ENCODE measurements at regions not wholly inside any gene's neighbourhood (a gene's known extent, or its start where the extent isn't known, plus 50 kb on each side); places are given as distances from the start of the nearest gene placed in this dataset.
A peak's percentile ranks its signal among the peaks of the same experiment; 100 is the strongest.

DNA sequence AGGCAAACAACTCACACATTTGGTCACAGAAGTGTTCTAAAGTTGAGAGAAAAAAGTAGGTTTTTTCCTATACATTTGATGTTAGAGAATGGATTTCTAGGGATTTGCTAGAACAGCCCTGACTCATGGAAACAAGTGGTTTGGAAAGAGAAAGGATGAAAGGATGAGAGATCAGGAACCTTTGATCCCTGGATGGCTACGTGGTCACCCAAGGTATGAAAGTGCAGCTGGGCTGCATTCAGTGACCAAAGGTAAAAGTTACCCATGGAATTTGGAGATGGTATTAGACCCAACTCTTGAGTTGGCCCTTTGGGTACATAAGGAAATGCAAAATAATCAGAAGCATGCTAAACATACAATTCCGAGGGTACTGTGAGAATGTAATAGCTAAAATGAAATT lies 61.3 kb upstream of the SPIN1 start:
- DNase-seq: no peak

DNA sequence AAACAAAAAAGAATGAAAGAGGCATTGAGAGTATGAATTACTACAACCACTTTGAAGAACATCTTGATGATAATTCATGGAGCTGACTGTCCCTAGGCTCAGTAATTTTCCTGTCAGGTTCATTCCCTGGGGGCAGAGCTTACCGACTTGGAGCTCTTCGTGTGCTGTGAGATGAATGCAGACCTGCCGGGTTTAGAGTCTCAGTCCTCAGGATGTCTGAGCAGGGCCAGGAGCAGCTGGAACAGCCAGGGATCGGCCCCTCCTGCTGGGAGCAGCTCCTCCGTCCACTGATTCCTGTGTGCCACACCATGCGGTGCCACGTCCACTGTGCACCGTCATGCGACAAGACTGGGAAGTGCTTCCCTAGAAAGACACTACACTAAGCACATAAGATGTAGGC lies 62.2 kb upstream of the SPIN1 start:
- peak; percentile 15 for DNase-seq

DNA sequence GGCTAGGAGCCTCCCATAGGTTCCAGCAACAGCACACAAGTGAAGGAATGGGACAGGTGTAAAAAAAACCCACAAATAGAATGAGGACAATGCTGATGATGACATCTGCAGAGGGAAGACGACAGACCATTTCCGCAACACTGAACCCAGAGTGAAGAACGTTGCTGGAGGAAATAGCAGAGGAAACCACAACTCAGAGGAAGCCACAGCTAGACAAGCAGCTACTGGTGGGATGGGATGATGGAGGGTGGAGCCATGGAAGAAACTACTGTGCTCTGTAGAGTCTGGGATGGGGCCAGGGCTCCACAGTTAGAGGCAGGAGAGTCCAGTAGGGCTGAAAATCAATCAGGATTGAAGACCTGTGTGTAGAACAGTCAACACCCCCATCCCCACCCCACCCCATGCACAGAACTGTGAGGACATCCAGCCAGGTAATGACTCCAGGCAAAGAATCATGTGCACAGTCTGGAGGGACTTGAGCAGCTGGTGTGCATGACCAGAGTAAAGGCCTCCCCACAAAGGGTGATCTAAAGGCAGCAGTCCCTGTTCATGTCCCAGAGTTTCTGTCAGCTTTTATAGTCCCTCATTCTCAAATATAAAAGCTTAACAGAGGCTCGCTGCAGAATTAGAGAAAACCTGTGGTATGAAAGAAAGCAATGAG lies 65.2 kb upstream of the SPIN1 start:
- no peak for DNase-seq

DNA sequence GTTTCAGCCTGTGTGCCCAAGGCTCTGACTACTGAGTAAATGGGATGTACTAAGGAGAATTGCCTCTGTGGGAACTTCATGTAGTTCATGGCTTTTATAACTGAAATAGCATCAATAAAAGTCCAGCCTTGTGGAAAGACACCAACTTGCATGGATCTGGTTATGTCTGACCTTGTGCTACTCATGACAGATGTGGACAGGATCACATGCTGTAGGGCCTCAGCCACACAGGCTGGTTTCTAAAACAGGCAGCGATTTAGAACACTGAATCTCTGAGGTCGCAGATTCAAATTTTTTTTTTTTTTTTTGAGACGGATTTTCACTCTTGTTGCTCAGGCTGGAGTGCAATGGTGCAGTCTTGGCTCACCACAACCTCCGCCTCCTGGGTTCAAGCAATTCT lies 66.5 kb upstream of the SPIN1 start:
- no peak for DNase-seq

DNA sequence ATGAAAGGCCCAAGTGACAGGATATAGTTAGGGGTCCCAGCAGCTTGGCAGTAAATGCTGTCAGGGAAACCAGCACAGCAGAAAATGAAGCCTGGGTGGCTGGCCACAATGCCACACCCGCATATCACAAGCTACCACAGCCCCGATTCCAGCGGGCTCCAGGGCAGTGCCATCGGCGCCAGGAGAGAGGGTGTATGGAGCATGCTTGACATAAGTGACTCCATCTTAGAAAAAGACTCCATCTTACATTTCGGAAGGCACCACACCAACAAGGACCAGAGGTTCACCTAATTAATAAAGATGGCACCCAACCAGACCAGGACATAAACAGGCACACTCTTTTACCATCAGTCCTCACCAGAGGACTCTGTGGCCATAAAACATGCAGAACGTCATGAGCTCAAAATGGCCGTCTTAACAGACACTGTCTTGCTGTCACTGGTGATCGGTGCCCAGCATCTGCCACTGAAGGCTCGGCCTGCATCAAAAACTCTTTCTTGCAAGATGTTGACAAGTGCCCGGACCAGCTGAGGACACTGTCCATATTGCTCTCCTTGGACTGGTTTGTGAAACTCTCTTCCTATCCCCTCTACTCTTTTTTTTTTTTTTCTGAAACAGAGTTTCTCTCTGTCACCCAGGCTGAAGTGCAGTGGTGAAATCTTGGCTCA lies 67.4 kb upstream of the SPIN1 start:
- no peak for DNase-seq

DNA sequence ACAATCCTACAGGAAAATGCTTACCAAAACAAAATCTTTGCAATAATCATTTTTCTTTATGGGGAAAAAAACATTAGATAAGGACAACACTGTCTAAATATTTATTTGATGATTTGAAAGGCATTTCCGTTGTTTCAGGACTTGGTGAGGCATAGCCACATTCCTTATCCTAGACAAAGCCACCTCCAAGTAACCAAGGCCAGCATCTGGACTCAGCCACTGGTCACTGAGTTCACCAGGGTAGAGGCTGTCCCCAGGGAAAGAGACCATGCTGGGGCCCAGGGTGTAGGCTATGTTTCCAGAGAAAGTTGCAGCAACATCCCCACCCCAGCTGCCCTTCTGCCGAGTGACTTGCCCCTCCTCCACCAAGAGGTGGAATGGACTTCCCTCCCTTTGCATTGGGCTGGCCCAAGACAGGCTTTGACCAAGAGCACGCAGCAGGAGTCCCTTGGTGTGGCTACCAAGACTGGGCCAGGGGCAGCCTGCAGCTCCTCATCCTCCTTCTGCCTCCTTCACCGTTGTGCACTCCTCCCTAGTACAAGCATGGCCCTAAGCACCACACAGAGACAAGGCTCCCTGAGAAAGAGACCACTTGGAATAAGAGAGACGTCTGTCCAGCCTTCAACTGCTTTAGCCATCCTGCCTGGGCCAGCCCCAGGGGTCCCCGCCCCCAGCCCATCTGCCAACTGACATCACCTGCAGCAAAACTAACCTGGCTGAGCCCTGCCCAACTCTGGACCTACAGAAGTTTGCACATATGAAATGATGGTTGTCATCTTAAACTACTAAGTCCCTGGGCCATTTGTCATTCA lies 68.1 kb upstream of the SPIN1 start:
- no peak for DNase-seq

DNA sequence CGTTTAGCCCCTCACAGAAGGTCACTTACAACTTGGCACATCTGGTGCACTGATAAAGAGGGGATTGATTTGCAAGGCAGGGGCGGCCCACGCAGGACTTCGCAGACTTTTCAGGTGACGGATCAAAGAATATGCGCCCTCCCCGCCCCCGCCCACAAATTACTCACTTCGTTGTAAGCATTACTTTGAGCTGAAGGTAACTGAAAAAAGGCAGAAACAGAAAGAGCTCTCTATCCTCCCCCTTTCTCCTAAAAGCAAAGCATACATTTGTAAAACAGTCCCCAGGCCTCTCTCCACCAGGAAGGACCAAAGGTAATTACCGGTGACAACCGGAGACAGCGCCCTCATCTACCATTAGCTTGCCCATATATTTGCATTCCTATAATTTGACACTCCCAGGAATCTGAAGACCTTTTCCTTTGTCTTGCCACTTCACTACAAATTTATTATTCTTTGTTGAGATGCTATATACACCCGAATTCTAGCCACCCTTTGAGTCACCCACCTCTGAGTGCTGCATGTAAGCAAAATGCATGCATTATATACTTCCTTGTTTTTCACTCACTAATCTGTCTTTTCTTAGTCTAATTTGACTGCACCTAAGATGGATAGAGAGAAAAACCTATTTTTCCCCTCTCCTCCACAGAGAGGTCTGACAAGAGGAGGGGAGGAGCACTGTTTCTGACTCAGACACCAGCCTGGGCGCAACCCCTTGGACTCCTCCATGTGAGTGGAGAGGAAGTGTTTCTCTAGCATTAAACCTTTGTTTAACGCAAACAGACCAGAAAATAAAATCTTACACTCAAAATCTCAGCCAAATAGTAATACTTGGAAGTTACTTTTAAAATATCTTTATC lies 74.7 kb upstream of the SPIN1 start:
- DNase-seq: peak; percentile 6

DNA sequence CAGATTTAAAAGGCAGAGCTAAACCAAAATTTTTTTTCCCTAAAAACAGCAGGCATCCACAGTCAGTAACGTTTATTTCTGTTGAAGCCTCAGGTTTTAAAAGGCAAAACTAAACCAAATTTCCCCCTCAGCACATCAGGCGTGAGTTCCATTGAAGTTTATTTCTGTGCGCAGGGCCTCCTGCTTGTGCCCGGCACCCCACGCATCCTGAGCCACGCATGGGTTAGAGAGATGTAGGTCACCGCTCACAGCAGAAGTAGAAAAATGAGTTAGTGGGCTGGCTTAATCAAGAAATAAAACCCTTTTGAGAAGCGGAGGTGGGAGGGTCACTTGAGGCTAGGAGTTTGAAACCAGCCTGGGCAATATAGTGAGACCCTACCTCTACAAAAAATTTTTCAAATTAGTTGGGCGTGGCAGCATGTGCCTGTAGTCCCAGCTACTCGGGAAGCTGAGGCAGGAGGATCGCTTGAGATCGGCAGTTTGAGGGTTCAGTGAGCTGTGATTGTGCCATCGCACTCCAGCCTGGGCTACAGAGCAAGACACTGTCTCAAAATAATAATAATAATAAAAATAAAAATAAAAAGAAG lies 75.6 kb upstream of the SPIN1 start:
- no peak for DNase-seq

DNA sequence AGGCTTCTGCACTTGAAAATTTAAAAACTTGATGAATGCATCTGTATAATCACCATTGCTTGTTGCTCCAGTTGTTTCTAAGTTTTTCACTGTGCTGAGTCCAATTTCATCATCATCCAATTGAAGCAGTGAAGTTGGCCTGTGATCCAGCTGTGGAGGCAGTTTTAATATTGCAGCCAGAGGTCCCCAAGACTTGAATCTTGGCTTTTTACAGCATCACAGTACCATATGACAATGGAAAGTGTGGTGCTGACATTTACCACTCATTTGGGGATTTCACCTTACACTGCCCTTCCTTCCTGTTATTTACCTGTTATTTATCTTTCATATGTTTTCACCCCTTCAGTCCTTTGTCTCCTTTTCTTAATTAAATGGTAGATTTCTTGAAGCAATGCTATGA lies 76.2 kb upstream of the SPIN1 start:
- no peak for DNase-seq

DNA sequence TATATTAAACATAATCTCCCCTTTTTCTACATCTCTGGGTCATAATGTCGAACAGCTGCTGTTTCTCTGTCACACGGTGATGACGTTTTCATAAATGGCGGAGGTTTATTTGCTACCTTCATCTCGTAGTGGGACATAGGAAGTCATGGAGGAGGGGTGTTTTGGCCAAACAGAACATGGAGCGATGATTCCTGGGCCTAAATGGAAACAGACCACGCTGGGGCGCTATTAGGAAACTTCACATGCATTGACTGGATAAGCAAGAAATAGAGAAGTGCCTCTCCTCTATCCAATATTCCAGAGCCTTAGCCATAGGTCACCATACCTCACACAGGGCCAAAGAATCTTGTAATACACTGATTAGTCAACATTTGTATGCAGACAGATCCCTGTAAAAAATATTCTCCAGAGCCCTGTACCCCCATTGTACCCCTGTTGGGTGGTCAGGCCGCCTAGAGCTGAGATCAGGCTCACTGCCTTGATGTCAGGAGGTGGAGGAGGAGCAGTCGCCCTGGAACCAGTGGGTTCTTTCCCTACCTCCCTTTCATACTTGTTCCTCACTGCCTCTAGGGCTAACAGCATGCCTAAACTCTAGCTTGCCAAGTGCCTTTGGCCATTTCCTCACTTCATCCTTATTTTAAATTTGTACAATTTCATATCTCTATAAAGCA lies 77.8 kb upstream of the SPIN1 start:
- DNase-seq: peak; percentile 8

DNA sequence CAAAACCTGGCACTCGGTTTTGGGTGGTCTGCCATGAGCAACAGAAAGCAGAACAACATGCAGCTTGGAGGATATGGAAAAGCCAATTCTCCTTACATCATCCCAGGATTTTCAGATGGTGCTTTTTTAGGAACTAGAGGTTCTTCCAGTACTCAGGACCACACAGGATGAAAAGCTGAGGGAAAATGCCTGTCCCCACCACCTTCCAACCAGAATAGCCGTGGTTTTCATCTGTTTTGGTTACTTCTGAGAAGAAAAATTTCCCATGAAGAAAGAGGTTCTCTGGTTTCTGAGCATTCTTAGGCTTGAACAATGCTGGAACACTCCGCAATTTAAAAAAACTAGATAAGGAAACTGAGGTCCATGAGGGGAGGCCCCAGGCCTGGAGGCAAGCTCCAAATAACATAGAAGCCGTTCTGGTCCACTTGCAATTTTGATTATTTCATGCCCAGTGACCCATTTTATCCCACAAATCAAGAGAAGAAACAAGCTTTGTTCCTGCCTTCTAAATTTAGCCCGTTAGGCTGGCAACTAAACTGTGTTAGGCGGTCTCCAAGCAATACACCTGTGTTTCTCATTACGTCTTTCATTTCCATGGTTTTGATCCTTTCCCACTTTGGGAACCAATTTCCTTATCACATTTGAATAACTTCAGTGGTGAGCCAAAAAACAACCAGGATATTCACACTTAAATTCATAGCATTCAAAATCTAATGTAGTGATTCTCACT lies 79.2 kb upstream of the SPIN1 start:
- DNase-seq: no peak

DNA sequence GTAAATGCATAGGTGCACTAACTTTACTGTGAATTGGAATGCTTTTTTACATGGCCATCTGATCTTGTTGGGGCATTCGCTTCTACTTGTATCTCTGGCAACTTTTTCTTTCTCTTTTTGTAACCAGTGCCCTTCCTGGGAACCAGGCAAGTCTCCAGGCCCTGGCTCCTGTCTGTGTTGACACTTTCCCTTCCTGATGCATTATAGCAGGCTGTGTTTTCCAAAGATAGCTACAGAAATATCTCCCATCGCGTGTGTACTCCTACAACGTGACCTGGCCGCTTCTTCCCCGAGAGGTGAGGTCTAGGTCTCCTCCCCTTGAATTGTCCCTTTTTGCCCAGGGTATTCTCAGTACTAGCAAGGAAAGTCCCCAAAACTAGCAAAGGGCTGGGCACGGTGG lies 81.1 kb upstream of the SPIN1 start:
- DNase-seq: no peak

DNA sequence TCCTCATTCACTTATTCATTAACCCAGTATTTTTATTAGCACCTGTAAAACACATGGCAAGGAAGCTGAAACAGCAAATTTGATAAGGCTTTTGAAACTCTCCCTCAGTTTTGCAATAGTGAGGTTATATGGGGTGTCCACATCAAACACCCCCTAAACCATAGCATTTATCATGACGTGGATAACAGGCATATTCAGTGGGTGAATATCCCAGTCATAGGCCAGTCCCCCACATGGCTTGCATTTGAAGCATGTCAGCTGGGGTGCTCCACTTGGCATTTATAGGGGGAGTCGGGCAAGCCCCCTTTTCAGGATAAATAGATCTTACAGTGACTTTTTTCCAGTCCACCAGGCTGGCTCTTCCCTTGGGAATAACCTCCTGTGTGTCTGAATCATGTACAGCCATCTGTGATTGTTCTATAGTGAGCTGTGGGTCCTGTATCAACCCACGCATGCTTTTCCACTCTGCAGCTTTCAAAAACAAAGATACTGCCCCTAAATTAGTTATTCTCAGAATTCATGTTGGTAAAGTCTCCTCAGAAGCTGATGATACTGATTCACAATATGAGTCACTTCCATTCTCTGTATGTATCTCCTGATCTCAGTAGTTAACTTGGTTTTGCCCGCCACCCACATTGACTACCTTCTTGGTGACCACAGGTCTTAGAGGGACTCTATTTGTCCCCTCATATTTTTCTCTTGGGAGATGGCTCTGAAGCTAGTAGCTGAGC lies 84.4 kb upstream of the SPIN1 start:
- no peak for DNase-seq

DNA sequence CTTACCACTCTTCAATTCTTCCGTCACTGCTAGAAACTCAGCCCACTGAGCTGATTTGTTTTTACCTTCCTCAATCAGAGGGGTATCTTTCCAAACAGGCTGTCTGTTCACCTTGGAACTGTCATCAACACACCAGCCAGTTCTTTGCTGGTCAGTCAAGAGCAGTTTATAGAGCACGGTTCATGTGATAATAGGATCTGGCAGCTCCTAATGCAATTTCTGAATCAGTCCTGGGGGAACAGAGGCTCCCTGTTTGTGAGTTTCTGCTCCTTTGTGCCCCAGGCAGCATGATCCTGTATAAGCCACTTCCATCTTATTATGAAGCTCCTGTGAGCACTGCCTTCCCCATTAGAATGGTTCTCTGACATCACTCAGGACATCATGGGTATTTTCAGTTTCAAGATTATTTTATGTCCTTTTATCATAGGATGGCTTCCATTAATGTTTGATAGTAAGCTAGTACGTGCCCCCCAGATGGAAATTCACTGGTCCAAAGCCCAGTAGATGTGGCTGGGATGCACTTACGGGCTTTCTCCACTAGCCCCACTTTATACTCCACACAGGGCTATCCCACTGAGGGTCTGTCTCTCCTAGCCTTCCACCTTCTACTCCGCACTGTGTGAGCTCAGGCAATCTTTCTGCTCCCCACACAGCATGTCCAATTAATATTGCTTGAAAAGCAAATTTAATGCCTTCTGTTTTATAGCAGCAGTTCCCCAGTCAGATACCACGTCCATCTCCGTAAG lies 85.5 kb upstream of the SPIN1 start:
- no peak for DNase-seq

DNA sequence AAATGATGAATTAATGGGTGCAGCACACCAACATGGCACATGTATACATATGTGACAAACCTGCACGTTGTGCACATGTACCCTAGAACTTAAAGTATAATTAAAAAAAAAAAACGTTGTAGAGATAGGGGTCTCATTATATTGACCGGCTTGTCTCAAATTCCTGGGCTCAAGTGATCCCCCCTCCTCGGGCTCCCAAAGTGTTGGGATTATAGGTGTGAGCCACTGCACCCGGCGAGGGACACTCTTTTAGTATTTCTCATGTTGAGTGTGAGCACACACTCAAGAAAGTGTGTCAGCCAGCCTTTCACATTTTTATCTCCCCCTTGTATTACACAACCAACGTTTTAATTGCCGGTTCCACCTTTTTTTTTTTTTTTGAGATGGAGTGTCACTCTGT lies 87.7 kb upstream of the SPIN1 start:
- DNase-seq: no peak

DNA sequence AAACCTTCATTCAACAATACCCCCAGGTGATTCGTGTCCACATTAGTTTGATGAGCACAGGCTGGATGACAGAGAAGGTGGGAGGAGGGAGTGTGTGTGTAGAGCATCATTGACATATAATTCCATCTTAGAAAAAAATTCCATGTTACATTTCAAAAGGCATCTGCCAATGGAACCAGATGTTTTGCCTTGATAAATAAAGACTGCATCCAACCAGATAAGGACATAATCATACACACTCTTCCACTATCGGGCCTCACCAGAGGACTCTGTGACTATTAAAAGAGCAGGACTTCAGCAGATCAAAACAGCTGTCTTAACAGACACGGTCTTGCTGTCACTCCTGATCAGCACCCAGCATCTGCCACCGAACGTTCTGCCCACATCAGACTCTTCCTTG lies 96.4 kb upstream of the SPIN1 start:
- no peak for DNase-seq

DNA sequence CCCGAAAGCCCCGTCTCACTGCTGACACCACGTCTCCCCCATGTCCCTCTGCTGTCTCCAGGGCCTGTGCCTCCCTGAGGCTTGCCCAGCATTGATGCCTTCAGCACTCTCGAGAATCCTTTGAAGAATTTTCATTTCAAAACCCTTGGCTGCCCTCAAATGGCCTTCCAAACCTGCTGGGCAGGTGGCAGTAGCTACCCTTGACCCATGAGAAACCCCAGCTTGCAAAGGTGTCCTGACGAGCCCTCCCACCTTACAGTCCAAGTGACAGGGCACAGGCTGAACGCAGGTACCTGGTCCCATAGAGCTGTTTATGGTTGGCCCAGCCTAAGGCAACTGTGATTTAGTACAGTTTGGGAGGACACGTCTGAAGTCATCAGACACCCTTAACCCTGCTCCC lies 97.2 kb upstream of the SPIN1 start:
- DNase-seq: no peak

DNA sequence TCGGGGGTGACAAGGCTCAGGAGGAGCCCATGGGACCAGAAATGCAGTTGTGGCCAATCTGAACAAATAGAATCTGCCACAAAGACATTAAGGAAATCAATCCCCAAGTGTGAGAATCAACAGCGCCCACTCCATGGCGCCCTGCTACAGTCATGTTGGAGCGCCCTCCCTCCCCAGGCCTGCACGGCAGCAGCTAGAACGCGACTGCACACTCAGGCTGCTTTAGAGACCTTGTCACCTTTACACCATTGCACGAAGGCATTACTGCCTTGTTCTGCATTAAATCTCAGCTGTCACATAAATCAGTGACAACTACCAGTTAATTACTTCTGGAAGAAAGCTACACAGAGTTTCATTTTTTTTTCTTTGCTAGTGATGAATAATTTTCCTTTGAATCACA lies 98.7 kb upstream of the SPIN1 start:
- DNase-seq: no peak

DNA sequence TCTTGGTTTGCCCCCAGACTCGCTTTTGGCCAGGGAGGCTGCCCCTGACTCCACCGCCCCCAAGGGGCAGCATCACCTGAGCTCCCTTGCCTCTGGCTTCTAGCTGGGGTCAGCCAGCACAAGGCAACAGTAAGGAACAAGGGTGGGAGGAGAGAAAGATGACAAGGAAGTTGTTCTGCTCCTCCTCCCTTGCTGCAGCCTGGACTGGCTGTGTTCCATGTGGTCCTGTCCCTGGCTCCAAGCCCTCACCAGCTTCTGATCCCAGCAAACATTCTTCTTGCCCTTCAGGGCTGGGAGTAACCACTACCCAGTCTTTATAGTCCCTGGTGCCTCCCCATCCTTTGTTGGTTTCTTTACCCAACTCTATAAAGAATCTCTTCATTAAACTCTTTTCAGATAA lies 100.3 kb upstream of the SPIN1 start:
- DNase-seq: no peak

DNA sequence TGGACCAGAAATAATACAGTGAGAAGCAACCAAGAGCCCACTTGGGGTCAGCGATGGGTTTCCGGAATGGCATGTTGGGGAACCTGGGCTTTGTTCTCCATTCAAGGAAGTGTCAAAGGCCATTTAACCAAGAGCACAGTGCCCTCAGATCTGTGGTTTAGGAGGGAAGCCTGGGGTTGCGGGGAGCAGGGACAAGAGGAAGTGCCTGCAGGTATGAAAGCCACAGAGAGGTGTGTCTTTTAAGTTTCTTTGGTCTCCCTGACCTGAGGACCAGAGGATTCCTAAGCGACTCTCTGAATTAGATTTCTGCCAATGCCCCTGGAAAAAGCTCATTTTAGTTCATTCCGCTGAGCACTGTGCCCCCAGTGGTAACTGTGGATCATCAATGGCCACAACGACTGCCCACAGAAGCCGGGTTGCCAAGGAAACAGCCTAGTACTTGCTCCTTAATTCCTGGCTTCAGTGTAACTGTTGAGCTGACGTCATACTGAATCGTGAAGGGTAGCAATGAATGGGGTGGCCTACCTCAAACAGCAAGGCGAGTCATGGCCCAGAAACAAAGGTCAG lies 107.3 kb upstream of the SPIN1 start:
- no peak for DNase-seq
